Fibroblast of skin of right quadriceps (primary cell): ENCODE measurements at regions not wholly inside any gene's neighbourhood (a gene's known extent, or its start where the extent isn't known, plus 50 kb on each side); places are given as distances from the start of the nearest gene placed in this dataset.
"Not testable (repeated sequence)": the region's sequence is repeated elsewhere in the genome, so short reads cannot be mapped to it uniquely, and the experiment has no call there.

Experiments used
- DNase-seq: peaks from one replicate; pipeline ENCODE4 v3.0.0-alpha.2; 2013

DNA sequence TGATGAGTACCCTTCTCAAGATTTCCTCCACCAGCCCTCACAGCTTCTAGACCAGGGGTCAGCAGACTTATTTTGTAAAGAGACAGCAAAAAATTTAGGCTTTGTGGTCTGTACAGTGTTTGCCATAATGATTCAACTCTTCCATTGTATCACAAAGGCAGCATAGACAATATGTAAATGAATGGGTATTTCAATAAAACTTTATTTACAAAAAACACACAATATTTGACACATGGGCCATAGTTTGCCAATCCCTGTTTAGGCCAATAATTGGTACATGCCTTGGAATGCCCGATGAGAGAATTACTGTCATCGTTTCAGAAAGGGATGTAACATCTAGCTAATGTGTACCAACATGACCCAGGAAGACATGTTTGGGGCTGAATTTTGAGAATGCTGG is 178.9 kb upstream of the GALNT2 start:
- no peak for DNase-seq

DNA sequence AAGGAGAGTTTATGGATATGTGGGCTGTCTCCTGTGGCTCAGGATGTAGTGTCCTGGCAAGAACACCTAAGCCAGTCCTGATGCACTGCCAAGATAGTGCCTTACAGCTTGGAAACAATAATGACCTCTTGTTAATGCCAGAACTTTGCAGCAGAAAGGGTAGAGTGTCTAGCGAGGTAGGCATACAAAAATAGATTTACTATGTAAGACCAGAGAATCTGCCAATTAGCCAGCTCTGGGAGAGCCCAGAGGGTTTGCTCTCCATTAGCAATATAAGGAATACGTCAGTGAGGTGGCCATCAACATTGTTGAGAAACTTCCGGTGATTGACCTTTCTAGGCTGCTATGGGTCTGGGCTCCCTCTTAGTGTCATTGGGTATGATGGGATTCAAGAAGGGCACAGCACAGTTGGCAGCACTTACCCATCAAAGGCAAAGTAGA is 178.5 kb upstream of the GALNT2 start:
- DNase-seq = no peak

DNA sequence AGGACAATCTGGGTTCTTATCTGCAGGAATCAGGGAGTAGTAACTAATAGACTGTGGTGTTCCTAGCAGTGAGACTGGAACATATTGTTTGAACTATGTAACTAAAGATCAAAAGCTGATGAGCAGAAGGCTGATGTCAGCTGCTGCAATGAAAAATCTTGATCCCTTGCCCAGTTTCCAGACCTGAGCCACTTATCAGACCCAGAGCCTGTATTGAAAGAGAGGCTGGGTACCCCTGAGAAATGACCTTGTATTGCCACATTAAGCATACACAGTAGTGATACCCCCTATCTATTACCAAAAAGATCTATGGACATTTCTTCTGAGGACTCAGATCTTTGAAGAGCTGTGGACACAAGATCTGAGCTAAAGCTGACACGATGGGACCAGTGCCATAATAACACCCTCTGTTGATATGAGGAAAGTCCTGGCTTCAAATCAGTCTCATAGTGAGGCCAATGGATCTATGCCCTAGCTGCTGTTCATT is 178.0 kb upstream of the GALNT2 start:
- DNase-seq = no peak

DNA sequence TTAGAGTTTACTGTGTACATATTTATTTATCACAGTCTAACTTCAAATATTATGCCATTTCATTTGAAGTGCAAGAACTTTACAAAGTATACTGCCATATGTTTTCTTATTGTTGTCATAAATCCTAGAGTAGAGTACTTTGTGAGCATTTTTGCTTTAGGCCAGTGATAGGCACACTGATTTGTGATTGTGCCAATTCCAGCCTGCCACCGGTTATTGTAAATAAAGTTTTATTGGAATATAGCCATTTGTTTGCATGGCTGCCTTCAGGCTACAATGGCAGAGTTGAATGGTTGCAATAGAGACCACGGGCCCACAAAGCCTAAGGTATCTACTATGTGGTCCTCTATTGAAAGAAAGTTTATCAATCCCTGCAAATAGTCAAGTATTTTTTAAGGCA is 175.8 kb upstream of the GALNT2 start:
- DNase-seq = no peak

DNA sequence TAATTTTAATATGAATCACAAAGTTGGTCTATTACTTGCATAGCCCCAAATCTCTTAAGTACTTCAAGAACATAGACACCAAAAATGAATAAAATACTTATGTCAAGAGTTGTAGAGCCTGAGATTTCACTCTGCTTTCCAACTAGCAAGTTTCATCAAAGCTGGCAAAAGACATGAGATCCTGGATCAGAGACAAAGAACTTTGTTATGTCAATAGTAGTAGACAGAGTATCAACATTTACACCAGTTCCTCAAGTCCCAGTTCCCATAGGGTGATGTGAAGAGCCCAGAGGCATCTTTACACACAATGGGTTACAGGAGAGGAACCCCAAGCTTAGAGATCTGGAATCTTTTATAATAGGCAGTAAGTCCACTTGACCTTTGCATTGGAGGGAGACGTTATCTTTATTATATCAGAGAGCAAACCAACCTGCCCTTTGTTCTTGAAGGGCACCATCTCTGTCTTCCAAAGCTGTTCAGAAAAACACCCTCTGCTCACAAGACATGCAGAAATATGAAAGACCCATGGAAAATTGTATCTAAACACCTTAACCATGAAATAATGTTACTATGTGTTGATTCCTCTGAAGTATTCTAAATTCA is 174.4 kb upstream of the GALNT2 start:
- DNase-seq = no peak

DNA sequence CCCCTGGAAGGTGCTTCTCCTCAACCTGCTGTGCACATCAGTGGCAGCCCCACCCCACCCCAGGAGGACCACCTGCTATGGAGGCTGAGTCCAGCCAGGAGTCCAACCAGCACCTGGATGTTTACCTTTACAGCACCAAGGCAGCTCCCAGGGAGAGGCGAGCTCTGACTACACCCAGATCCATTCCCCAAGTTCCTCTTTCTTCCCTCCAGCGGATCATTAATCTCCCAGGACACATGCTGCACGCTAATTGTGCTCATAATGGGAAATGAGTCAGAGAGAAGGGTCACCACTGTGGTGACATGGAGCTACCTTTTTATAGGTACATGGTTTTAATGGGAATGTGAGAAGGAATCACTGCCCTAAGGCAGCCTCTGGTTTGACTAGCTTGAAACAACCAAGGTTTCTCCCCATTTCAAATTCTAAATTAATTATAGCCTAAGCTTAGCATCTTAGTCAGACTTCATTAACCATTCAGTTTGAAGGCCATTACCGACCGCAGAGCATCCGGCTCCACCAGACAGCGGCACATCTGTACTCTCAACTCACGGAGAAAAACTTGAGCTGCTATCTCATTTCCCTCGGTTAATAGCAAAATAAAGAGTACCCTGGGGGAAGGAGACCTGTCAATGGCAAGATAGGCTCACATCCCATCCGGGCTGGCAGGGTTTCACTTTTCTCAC is 173.1 kb upstream of the GALNT2 start:
- no peak for DNase-seq

DNA sequence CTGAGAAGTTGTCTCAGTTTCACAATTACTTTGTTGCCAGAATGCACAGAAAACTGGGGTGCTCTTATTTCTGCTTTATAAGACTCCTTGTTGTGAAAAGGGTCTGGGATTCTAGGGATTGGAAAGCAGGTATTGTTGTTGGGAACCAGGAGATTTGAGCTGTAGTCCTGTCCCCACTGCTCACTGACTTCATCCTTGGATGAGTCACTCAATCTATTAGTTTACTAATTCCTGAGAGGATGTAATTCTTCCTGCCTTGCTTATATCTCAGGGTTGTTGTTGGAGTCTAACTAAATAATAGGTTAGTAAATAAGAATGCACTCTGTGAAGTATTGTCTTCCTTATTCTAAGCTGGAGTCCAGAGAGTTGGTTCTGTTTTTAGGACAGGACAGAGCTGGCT is 172.5 kb upstream of the GALNT2 start:
- no peak for DNase-seq

DNA sequence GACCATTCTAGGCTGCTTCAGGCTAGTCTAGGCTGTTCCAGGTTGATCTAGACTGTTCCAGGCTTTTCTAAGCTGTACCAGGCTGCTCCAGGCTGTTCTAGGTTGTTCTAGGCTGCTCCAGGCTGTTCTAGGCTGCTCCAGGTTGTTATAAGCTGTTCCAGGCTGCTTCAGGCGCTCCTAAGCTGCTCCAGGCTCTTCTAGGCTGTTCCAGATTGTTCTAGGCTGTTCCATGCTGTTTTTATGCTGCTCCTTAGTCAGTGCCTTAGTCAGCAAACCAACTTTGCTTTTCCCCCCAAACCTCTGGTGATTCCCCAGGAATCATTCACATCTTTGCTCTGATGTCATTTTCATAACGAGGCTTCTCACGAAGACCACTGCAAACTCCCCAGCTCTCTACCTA is 171.4 kb upstream of the GALNT2 start:
- no peak for DNase-seq

DNA sequence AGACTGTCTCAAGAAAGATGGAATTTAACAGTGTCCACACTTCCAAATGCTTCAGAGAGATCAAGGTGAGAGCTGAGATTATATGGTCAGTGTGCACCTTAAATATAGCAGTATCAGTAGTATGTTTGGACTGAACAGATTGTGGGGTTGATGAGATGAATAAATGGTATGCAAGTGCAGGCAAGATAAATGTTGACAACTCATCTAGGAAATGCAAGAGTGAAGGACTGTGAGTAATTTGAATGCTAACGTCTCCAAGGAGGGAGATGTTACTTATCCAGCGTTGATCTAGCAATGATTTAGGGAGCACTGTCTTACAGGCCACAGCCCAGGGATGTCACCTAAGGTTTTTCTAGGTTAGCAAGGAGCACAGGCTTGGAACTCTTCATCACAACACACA is 170.7 kb upstream of the GALNT2 start:
- no peak for DNase-seq

DNA sequence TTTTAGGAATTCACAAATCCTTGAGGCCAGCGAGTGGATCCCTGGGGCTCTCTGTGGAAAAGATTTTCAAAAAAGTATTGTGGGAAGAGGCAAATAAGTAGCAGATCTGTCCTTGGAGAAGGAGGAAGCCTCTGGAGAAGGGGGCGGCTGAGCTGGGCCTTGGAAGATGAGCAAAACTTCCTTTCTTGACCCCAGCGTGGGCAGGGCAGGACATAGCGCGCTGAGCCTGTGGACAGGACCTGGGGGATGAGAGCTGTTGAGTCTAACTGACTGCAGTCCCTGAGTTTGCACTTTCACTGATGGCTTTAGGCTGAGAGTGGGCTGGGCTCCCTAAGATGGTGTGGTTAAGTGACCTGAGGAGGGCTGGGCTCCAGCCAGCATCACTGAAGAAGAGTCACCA is 170.2 kb upstream of the GALNT2 start:
- no peak for DNase-seq

DNA sequence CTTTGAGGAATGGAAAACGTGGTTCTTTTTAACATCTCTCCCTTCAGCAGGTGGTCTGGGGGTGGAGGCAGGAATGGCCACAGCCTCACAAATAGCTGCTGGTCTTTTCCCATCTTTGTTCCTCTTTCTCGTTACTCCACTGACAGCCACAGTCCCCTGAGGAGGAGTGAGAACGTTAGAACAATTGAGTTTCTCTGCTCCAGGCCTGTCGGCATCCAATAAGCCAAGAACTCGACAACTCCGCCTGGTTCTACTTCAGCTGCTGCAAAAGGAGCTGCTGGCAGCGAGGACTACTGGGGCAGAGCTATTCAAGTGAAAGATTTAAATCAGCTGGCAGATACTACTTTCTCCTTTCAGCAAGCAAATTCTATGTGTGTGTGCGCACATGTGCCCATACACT is 169.5 kb upstream of the GALNT2 start:
- no peak for DNase-seq

DNA sequence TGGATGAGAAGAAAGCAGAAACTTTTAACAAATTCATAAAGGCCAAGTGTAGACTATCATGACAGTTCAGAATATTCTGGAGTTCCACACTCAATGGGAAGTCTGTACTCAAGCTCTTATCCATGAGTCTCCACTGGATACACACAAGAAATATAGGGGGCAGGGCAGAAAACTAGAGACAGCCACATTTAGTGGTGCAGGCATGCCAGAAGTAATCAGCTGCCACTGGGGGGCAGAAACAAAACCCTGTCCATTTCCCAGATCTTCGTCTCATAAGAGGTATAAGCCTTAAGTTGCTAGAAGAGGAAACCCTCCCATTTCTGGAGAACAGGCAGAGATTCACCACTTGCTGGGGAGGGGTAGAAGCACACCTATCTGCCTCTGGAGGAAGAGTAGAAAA is 166.8 kb upstream of the GALNT2 start:
- no peak for DNase-seq

DNA sequence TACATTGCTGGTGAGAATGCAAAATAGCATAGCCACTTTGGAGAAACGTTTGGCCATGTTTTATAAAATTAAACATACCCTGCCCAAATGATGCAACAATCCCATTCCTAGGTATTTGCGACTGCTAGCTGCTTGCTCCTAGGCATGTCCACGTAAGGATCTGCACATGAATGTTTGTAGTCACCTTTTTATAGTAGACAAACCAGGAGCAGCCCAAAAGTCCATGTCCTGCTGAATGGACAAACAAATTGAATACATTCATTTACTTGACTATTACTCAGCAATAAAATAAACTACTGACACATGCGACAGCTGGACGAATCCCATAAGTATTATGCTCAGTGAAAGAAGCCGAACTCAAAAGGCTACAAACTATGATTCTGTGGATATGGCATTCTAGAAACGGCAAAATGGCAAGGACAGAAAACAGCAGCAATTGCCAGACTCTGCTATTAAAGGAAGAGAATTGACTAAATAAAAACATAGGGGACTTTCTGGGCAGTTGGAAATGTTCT is 161.9 kb upstream of the GALNT2 start:
- no peak for DNase-seq

DNA sequence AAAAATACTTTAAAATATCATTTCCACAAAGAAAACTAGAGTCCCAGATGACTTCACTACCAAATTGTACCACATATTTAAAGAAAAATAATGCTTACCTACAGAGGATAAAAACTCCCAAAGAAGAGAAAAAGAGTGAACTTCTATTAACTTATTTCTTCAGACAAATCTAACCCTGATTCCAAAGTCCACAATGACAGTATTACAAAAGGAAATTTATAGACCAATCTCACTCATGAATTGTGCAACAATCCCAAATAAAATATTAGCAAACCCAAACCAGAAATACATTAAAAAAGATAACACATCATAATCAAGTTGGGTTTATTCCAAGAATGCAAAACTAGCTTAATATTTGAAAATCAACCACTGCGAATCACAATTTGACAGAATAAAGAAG is 161.4 kb upstream of the GALNT2 start:
- no peak for DNase-seq

DNA sequence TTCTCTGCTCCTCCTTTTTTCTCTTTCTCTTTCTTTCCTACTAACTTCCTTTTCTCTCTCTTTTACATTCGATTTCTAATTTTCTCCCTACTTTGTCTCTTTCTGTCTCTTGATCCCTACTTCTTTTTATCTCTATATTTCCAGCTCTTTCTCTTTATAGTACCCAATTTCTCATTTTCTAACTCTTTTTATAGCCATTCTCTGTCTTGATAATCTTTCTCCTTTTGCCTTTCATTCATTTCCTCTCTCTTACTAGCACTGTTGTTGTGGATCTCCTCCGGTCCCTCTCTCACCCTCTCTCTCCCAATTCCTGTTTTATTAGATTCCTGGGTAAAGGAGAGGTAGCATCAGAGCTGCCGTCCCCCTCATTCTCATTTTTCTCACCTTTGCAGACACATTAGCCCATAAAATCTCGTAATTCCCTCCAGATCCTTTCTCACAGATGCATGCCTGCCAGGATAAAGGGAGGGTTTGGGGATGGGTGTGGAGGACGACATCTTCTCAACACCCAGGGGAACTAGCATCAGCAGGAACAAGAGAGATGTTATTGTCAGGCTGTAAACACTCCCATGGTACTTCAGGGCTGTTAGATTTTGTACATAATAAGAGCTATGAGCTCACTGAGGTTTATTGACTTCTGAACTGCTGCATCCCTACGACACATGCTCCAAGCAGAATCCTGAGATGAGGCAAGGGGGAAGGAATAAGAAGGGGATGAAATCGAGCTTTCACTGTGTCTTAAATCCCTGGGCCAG is 159.0 kb upstream of the GALNT2 start:
- DNase-seq = no peak

DNA sequence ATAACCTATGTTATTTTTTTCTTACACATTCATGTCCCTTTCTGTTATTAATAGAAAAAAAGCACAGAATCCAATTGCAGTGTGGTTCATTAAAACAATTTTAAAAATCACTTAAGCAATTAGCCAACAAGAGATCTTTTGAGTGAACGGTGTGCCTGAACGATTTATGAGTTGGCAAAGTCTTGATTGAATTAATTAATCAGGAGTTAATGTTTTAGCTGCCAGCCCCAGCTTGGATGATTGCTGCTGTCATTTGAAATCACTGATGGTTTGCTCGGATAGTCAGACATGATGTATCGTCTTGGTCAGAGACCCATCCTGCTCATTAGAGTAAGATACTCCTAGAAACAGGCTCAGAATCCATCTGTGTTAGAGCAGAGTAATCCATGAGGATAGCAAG is 158.3 kb upstream of the GALNT2 start:
- DNase-seq = no peak

DNA sequence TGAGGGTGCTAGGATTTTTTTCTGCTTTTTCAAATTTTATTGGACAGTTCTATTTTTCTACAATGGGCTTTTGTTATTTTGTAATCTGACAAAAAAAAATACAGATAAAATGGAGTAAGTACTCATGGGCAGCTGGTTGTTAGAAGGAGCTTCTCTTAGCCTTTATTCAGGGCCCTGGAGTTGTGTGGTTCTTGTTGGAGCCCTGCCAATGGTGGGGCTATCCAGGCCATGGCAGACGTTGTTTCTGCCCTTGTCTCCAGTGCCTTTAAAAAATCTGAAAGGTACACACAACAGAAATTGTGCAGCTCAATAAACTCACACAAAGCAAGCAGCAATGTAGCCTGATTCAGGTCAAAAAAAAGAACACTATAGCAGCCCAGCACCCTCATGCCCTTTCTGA is 153.5 kb upstream of the GALNT2 start:
- no peak for DNase-seq

DNA sequence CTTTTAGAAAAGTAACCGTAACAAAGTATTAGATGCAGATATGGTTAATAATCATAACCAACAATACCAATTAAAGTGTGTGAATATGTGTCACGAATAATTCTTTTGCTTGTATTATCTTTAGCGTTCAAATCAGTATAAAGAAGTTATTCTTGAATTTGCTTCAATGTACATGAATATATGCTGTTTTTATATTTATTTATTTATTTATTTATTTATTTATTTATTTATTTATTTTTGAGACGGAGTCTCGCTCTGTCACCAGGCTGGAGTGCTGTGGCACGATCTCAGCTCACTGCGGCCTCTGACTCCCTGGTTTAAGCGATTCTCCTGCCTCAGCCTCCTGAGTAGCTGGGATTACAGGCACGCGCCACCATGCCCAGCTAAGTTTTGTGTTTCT is 147.6 kb upstream of the GALNT2 start:
- not testable (repeated sequence) for DNase-seq

DNA sequence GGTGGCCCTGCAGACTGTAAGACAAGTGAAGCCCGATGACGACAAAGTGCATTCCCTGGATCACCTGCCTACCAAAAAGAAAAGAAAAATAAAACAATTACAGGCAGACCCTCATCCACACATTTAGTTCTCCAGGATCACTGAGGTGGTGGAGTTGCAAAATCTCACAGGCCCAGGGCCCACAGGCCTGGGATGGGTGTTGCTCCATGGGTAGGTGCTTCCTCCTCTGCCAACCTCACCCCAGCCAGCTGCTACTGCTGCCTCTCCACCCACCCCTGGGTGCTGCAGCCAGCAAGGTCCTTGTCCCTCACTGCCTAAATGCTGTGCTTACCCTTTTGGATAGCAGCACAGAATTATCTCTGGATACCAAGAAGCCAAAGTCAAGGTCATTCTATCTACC is 146.4 kb upstream of the GALNT2 start:
- no peak for DNase-seq

DNA sequence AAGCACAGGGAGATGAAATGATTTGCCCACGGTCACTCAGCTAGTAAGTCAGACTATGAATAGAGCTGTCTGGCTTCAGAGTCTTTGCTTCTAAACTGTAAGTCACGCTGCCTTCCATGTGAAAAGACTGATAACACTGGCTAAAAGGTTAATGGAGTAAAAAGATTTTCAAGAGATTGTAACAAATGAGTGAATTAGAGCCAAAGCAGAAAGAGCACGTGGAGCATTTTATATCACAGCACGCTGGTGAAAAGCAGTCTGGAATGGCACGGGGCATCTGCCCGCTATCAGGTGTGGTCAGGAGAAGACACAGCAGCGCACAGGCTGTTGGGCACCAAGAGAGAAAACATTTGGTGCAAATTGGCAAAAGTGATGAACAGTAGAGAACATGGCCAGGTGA is 144.8 kb upstream of the GALNT2 start:
- no peak for DNase-seq

DNA sequence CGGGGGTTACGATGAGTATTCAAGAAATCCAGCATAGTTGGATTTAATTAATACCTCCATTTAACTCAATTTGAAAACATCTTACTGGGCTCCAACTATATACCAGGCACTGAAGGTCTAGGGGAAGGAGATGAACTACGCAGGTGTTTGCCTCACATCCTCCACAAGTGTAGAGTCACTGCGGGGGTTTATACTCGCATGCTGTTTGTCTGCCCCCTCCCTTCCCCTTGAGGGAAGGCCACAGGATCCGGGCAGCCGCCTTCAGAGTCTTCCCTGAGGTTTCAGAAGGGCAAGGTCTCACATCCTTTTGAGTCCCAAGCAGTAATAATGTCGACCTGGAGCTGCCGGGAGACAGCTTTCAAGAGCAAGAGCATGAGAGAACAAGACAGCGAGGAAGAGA is 142.4 kb upstream of the GALNT2 start:
- DNase-seq = no peak

DNA sequence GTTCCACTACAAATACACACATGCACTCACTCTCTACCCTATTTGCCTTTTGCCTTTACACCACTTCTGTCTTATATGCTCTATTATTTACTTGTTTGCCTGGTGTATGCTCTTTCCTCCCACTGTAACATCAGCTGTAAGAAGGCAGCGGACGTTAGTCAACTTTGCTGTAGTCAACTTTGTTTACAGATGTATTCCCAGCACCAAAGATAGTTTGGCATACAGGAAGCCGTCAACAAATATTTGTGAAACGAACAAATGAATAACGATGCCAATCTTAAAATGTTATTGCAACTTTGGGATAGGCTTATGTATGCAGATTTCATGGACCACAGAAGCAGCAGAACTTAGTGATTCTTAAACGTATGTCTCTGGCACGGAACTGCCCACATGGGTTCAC is 138.3 kb upstream of the GALNT2 start:
- DNase-seq = no peak

DNA sequence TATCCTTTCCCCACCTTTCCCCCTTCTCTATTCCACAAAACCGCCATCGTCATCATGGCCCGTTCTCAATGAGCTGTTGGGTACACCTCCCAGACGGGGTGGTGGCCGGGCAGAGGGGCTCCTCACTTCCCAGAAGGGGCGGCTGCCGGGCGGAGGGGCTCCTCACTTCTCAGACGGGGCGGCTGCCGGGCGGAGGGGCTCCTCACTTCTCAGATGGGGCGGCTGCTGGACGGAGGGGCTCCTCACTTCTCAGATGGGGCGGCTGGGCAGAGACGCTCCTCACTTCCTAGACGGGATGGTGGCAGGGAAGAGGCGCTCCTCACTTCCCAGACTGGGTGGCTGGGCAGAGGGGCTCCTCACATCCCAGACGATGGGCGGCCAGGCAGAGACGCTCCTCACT is 135.3 kb upstream of the GALNT2 start:
- DNase-seq = not testable (repeated sequence)

DNA sequence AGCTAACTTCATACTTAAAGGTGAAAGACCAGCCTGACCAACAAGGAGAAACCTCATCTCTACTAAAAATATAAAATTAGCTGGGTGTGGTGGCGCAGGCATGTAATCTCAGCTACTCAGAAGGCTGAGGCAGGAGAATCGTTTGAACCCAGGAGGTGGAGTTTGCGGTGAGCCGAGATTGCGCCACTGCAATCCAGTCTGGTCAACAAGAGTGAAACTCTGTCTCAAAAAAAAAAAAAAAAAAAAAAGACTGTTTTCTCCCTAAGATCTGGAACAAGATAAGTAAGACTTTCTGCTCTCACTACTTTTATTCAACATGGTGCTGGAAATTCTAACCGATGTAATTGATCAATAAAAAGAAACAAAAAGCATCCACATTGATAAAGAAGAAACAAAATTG is 131.9 kb upstream of the GALNT2 start:
- not testable (repeated sequence) for DNase-seq
